OCI-LY7 (cell line): ENCODE measurements at regions not wholly inside any gene's neighbourhood (a gene's known extent, or its start where the extent isn't known, plus 50 kb on each side); places are given as distances from the start of the nearest gene placed in this dataset.

ENCODE experiments used
- CTCF ChIP-seq: fragments of 200-600 bp; sonication (generic); conservative IDR thresholded peaks from 2 replicates; pipeline ENCODE4 v1.5.1; 2014; ENCODE audit warnings: mild to moderate bottlenecking, antibody characterized with exemption, low read length, moderate library complexity, mixed read lengths
- EZH2phosphoT487 ChIP-seq: fragments of 200-600 bp; sonication (generic); IDR thresholded peaks from 2 replicates; pipeline ENCODE4 v1.6.1; 2018; ENCODE audit warnings: low read depth, borderline replicate concordance, mild to moderate bottlenecking, mixed run types, antibody characterized with exemption, low read length, moderate library complexity, mixed read lengths

- TF ChIP-seq CTCF (0 out of 2 replicates have a peak, but pooled peaks have one; percentile 13), EZH2phosphoT487 (no peak)
Observed at GRCh38 chr12:74747305-74747704, 209.7 kb downstream of the ATXN7L3B start.
